ENCODE measurements at regions not wholly inside any gene's neighbourhood (a gene's known extent, or its start where the extent isn't known, plus 50 kb on each side); places are given as distances from the start of the nearest gene placed in this dataset.
"Not testable (repeated sequence)": the region's sequence is repeated elsewhere in the genome, so short reads cannot be mapped to it uniquely, and the experiment has no call there.

DNA sequence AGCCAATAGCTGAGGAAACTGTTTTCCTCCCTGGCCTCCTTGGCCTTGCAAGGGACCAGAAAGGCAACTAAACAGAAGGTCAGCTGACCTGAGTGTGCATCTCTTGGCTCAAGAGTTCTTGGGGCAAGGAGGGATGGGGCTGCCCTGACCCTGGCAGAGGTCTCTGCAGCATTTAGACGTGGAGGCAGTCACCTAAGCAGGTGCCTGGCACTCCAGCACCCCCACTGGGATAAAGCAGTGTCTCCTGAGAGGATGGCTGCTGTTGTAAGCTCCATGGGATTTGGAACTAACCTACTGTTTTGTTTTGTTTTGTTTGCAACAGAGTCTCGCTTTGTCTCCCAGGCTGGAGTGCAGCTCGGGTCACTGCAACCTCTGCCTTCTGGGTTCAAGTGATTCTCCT is 185.2 kb downstream of the TBC1D2B start:
- H3K4me3 ChIP-seq, result no peak overlapping the region
- H3K4me1 ChIP-seq, result peaks cover 0 to 6% (median 0%) of the 10 kb centered on the region in 3 donors
- no peaks in the 10 kb centered on the region for H3K9me3 ChIP-seq
- peaks cover 0 to 18% (median 0%) of the 10 kb centered on the region in 4 donors for H3K27me3 ChIP-seq
- intact Hi-C loops (cut with DNase I), result no loop called here
- H3K36me3 ChIP-seq, result no peaks in the 10 kb centered on the region
- TF ChIP-seq POLR2A (IDR thresholded peaks at IDR 0.05), result no peak
- TF ChIP-seq, protein P1, sequence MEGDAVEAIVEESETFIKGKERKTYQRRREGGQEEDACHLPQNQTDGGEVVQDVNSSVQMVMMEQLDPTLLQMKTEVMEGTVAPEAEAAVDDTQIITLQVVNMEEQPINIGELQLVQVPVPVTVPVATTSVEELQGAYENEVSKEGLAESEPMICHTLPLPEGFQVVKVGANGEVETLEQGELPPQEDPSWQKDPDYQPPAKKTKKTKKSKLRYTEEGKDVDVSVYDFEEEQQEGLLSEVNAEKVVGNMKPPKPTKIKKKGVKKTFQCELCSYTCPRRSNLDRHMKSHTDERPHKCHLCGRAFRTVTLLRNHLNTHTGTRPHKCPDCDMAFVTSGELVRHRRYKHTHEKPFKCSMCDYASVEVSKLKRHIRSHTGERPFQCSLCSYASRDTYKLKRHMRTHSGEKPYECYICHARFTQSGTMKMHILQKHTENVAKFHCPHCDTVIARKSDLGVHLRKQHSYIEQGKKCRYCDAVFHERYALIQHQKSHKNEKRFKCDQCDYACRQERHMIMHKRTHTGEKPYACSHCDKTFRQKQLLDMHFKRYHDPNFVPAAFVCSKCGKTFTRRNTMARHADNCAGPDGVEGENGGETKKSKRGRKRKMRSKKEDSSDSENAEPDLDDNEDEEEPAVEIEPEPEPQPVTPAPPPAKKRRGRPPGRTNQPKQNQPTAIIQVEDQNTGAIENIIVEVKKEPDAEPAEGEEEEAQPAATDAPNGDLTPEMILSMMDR (IDR thresholded peaks at IDR 0.05), result no peak
- H3K27ac ChIP-seq, result no peak overlapping the region
- no peak for DNase-seq
- WGBS, 2 donors, result 54 to 63% methylated on average over 2 to 3 of the region's 3 CpGs

DNA sequence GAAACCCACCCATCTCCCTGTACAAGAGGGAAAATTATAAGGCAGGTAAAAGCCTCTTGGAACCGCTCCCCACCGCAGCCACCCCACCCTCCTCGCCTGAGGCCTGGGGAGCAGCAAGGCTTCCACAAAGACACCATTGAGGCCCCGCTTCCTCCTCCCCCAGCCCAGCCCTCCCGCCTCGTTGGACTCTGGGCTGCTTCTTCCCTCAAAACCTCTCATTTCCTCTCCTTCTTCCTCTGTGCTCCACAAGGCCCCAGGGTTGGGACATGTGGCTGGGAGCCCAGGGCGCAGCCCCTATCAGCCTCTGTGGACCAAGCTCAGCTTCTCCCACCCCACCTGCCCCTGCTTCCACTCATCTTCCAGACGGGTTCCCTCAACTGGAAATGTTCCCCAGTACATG is 185.6 kb downstream of the TBC1D2B start:
- H3K9me3 ChIP-seq; intact Hi-C loops (cut with DNase I); H3K4me1 ChIP-seq; H3K36me3 ChIP-seq; DNase-seq; H3K4me3 ChIP-seq; H3K27ac ChIP-seq: not testable (repeated sequence)
- H3K27me3 ChIP-seq, result peaks cover 0 to 18% (median 0%) of the 10 kb centered on the region in 4 donors
- WGBS, 2 donors, result 54 to 55% methylated on average over 7 to 8 of the region's 8 CpGs

DNA sequence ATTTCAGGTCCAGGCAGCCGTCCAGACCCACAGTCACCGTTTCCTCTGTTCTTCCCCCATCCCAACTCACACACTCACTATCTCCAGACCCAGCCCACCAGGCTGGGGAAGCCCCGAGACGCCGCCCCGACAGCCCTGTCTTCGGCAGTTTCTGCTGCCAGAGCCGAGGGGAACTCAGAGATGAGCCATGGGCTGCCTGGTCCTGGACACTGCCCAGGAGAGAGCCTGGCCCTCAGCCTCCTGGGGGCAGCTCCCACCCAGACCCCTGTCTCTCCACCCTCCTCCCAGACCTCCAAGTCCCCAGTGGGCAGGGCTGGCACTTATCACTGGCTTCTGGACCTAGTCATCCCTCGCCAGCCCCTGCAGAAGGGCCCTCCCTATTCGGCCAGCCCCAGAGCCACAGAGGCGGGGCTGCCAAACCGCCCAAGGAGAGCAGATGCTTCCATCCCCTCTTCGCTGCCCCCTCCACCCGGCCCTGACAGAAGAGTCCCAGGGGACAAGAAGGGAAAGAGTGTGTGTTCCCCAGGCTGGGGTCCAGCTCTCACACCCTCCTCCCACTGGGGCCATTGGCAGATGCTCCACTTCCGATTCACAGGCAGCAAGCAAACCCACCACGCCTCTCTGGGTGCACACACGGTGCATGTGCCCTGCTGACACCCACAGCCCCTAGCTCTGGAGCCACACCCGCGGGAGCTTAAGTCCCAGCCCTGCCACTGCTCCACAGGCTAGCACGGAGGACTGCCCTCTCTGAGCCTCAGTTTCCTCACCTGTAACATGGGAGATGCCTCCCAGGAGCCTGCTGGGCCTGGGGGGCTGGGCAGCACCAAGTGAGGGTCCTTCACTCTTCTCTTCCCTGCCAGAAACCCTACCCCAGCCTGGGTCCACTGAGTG is 186.4 kb downstream of the TBC1D2B start:
- H3K36me3 ChIP-seq; H3K4me1 ChIP-seq; DNase-seq; H3K9me3 ChIP-seq; H3K27ac ChIP-seq; intact Hi-C loops (cut with DNase I): not testable (repeated sequence)
- peaks cover 0 to 18% (median 0%) of the 10 kb centered on the region in 4 donors for H3K27me3 ChIP-seq
- H3K4me3 ChIP-seq, result peak overlapping the region in 1 of 4 donors; percentile 8
- WGBS, 2 donors, result 30% methylated on average over 2 of the region's 20 CpGs; no CpG with 5 or more reads in 1 of the 2 donors

DNA sequence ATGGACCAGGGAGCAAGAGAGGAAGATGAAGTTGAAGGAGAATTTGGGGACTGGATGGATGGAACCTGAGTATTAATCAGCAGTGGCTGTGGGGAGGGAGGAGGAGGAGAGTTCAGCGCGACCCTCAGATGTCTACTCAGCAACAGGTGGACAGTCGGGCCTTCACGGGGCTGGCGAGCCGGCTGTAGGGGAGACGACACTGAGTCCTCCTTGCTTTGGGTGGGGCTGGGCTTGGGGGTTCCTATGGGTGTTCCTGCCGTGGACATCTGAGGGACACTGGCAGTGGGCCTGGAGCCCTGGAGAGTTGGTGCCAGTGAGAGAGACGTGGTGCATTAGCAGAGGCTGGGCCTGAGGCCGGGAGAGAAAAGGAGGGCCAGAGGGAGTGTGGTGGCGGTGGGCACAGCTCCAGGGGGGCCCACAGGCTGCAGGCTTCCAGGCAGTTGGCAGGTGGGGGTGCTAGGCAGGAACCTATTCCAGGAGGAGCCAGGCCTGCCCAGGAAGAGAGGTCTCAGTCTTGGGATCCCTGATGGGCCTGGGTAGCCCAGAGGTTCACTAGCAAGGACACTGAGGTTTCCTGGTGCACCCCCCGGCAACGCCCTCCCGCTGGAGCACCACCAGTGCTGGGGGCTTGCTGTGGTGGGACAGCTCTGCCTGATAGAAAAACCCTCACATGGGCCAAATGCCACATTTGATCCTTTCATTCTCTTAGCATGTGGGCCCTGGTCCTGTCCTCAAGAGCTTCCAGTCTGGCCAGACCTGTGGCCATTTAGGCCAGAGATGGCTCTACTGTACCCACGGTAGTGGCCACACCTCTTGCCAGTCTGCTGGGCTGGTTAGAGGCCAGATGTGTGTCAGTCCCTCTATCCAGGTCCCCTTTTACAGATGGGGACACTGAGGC is 187.4 kb downstream of the TBC1D2B start:
- peaks cover 0 to 10% (median 0%) of the 10 kb centered on the region in 4 donors for H3K27me3 ChIP-seq
- H3K4me3 ChIP-seq; intact Hi-C loops (cut with DNase I); H3K36me3 ChIP-seq; DNase-seq; H3K9me3 ChIP-seq; H3K4me1 ChIP-seq: not testable (repeated sequence)
- peak overlapping the region in 1 of 4 donors; percentile 26 for H3K27ac ChIP-seq
- WGBS, 2 donors, result 79 to 89% methylated on average over 6 to 11 of the region's 15 CpGs

DNA sequence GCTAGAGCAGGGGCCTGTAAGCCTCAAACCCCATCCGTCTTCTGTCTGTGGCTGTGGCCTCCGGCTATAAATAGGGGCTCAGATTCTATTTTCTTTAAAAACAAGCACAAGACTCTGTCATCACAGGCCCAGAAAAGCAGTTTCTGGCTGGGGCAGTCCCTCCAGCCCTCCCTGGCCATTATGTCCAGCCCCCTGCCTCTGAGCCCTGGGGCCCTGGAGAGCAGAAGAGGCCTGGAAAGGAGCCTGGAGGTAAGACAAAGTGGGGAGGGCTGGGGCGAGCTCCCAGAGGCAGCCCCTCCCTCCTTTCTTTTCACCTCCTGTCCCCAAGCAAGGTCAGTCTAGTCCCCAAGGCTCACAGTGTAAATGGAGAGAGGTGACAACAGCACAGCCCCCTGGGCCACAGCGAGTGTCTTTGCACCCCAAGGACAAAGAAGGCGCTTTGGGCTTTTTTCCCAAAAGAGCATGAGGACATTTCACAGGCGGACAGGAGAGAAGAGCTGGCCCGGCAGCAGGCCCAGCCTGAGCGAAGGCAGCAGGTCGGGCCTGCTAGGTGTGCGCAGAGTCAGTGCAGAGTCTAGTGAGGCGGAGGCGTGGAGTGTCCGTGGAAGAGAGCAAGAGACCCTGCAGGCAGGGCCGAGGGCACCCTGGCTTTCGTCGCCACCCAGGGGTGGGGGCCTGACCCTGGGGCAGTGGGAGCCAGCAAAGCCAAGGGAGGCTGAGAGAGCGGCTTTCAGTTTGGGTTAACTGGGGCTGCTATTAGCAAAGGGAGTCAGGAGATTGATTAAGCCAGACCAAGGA is 188.3 kb downstream of the TBC1D2B start:
- Histone ChIP-seq H3K27ac (peak overlapping the region in 3 of 4 donors; percentile 25 to 38 (median 26)), H3K4me3 (no peak overlapping the region), H3K36me3 (no peaks in the 10 kb centered on the region), H3K9me3 (no peaks in the 10 kb centered on the region), H3K27me3 (peaks cover 0 to 7% (median 0%) of the 10 kb centered on the region in 4 donors), H3K4me1 (peaks cover 0 to 10% (median 0%) of the 10 kb centered on the region in 3 donors)
- intact Hi-C loops (cut with DNase I), result no loop called here
- TF ChIP-seq, protein P1 (IDR thresholded peaks at IDR 0.05), result no peak
- TF ChIP-seq POLR2A (IDR thresholded peaks at IDR 0.05), result no peak
- no peak for DNase-seq
- WGBS, 2 donors, result 70 to 91% methylated on average over 5 to 14 of the region's 17 CpGs

DNA sequence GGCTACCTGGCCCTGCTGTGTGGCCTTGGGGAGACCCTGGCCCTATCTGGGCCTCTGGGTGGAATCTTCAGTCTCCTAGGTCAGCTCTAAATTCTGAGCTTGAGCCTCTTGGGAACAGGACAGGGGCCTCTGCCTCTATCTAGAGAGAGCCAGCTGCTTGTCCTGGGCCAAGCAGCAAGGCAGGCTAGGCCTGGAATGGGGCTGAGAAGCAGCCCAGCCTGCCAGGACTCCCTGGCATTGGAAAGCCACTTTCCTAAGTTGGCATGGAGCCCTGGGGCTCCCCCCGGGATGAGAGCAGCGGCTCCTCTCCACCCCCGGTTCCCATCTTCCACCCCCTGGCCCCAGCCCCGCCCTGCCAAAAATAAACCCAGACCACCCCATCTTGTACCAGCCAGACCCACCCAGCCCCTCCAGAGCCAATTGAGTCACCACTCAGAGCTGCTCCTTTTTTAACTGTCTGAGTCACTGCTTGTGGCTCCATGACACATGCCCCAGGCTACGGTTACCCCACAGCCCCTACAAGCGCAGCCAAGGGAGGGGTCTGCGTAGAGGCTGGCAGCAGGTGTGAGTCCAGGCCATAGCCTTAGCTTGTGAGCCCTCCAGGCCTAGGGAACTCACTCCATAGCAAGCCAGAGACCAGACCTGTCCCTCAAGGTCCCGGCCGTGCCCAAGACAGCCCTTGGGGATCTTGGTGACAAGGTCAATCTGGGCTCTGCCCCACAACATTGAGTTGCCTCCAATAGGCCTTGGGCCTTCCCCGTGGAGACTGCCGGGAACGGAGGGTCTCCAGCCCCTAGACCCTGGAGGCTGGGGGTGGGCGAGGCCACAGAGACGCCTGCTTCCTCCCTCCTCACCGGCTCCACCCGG is 189.7 kb downstream of the TBC1D2B start:
- H3K27me3 ChIP-seq; H3K4me1 ChIP-seq; H3K4me3 ChIP-seq; H3K9me3 ChIP-seq; intact Hi-C loops (cut with DNase I); DNase-seq; H3K36me3 ChIP-seq: not testable (repeated sequence)
- no CpG with 5 or more reads among the region's 16 CpGs for WGBS, 2 donors
- peak overlapping the region in 2 of 4 donors; percentile 44 to 48 for H3K27ac ChIP-seq

All from esophagus squamous epithelium (tissue), 5 donors.